ENCODE measurements at regions not wholly inside any gene's neighbourhood (a gene's known extent, or its start where the extent isn't known, plus 50 kb on each side); places are given as distances from the start of the nearest gene placed in this dataset.

- DNase-seq = no peak
Observed at GRCh38 chr13:110097013-110097412, 209.9 kb downstream of the COL4A1 start.

DNA sequence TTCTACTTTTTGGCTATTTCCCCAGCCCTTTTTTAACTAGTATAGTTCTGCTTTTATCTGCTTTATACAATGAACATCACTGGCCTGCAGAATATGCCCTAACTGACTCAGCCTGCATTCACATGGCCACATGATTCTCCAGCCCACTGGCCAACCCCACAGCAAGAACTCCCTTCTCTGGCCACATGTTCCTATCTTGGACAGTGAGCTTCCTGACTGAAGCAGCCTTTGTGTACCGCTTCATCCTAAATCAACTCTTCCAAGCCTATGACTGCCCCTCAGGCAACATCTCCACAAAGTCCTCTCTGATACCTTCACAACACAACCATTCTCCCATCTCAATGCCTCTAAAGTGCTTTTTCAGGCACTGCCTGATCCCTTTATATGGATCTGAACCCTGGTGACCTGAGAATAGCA is 214.1 kb downstream of the COL4A1 start:
- DNase-seq = no peak

- DNase-seq = no peak
Observed at GRCh38 chr13:110089815-110090214, 217.1 kb downstream of the COL4A1 start.

- DNase-seq = no peak
Observed at GRCh38 chr13:110089100-110089499, 217.9 kb downstream of the COL4A1 start.

- no peak for DNase-seq
Observed at GRCh38 chr13:110073982-110074381, 233.0 kb downstream of the COL4A1 start.

- DNase-seq = no peak
Observed at GRCh38 chr13:110070511-110071120, 236.3 kb downstream of the COL4A1 start.

GRCh38 chr13:110070046-110070445 is 236.9 kb downstream of the COL4A1 start:
- DNase-seq = no peak

DNA sequence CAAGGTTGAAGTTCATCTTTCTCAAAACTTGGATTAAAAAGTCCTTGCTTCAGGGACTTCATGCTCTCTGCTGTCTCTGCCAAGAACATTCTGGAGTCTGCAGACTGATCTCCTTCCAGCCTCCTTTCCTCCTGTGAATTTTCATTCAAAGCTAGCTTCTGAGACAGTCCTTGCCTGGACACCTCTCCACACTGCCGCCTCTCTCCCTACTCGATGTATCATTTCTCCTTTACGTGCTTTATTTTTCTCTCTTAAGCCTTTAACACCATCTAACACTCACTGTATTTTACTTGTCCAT is 238.8 kb downstream of the COL4A1 start:
- no peak for DNase-seq

DNA sequence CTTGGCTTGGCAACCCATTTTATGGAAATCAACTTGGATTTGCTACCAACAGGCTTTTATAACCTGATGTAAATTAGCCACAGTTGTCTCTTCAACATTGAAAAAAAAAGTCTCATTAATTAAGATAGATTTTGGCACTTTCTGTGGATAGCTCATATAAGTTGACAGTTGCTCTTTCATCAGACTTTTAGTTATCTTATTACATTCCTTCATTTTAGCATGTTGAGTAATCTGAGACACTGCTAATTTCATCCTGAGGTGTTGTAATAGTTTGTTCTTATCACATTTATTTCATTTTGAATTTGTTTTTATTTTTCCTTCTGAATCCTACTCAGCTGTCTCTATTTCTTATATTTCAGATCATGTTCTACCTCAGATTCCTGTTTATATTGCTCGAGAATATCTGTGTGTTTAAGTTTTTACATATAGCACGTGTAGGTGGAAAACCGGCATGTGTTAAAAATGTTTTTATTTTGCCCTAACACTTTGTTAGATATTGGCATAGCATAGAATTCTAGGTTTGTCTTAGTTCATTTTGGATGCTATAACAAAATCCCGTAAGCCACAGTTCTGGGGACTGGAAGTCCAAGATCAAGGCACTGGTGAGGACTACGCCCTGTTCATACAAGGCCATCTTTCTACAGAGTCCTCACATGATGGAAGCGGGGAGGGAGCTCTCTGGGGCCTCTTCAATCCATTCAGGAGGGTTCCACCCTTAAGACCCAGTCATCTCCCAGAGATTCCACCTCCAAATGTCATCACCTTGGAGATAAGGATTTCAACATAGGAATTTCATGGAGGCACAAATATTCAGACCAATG is 239.4 kb downstream of the COL4A1 start:
- DNase-seq = no peak

DNA sequence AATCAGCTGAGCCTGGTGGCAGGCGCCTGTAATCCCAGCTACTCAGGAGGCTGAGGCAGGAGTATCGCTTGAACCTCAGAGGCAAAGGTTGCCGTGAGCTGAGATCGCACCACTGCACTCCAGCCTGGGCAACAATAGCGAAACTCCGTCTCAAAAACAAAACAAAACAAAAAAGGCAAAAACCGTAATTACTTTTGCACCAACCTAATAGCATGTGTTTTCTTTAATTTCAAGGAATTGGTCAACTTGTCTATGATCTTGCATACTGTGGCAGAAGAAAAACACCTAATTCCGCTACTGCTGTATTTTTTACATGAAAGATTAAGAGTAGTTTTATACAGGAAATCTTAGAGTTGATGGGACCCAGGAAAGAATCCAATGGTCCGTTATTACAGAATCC is 241.2 kb downstream of the COL4A1 start:
- no peak for DNase-seq

- no peak for DNase-seq
Observed at GRCh38 chr13:110063490-110064421, 243.2 kb downstream of the COL4A1 start.

DNA sequence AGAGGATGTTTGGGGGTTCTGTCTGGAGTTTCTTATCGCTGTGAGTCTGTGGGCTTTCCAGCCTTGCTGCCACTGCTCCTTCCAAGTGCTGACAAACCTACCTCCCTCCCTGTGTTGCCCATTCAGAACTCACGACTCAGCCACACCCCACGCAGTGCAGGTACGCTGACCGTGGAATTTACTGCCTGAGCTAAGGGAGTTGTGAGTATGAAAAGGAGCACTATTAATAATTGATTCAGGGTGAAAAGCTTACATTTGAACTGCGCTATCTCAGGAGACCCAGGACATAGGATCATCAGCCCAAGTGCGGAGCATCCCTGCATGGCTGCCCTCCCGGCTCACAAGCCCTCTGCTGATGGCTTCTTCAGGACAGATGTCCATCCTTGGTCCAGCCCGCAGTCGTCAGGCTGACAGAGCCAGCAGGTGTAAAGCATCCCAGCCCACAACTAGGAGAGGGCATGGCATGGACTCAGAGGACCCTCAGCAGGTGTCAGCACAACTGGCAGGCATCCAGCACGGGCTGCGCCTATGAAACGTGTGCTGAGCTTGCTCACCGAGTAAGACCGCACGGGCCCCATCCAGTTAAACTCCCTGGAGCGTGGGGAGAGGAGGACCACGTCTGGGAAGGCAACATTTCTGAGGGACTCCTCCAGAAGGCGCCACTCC is 244.0 kb downstream of the COL4A1 start:
- DNase-seq = no peak

- DNase-seq = no peak
Observed at GRCh38 chr13:110062077-110062776, 244.7 kb downstream of the COL4A1 start.

- DNase-seq = no peak
Observed at GRCh38 chr13:110061270-110061669, 245.7 kb downstream of the COL4A1 start.

GRCh38 chr13:110057052-110057451 is 249.9 kb downstream of the COL4A1 start:
- DNase-seq = no peak

DNA sequence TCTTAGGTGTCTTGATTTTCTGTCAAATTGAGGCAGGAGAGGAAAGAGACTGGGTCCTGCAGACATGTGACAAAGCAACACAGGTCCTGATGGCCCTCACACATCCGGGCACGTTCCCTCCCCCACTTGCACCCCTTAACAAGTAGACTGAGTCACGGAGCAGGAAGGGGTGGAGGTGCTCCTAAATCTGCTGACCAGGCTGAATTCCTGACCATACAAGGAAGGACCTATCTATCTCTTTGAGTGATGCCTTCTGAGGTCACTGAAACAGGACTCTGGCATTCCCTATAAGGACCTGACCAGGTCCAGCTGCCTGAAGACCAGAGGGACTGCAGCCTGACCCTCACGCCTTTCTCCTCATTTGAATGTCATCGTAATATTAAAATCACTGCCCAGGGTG is 250.3 kb downstream of the COL4A1 start:
- DNase-seq = no peak

DNA sequence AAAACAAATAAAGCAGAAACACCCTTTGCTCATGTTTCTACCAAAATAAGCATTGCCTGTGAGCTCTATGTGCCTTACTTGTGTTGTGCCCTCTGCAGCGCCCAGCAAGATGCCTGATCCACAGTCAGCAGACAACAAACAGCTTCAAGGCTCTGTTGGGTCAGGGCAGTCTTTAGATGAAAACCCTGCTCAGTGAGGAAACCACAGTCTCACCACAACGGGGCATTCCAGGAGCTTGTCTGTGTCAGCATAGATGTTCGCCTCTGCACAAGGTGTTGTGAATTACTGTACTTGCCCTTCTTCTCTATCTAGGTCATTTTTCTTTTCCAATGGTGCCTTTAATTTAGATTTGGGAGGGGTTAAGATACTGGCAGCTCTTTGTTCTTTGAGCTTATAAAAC is 251.9 kb downstream of the COL4A1 start:
- no peak for DNase-seq

DNA sequence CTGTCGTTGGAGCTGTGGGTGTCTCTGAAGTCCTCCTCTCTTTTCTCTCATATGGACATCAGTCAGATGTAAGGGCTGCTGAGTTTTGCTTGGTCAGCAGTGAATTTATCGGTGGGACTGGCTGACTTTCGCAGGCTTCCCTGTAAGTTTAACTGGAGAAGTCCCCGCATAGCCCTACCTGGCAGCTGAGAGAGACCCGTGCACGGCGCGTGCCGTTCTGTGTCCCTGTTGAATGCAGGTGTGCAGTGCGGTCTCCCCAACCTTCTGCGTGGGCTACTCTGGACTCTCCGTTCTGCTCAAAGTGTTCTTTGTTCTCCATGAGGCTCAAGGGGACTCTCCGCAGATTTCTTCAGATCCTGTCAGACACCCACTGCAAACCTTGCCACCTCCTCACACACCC is 252.9 kb downstream of the COL4A1 start:
- DNase-seq = no peak

DNA sequence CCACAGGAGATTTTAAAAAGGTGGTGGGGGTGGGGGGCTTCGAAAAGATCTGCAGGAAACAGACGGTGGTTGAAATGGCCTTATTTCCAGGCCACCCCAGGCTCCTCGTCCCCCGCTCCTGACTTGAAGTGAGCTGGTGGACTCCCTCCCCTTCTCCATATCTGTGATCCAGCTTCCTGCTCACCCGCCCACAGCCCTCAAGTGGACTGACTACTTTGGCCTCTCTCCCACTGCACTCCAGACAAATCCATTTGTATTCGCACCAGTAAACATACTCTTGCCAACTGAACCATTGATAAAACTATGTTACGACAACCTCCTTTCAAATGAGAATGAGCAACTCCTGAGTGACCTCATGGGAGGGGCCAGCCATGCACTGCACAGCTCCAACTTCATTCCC is 259.5 kb downstream of the COL4A1 start:
- peak; percentile 98 for DNase-seq

DNA sequence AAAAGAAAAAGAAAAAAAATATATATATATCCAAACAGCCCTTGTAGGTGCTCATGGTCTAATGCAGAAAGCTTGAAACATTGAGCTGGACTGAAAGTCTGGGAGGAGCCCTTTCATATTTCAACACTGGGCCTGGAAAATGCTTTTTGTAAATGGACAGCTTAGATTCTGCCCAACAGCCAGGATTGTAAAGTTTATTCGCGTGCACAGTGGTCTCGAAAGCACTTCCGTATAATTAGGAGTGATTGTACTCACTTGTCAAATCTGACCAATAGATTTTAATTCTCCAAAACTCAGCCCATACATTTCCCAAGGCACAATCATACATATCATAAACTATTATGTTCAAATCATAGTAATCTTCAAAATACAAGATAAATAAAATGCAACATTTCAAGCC is 260.1 kb downstream of the COL4A1 start:
- DNase-seq = no peak

- DNase-seq = no peak
Observed at GRCh38 chr13:110045919-110046318, 259.5 kb upstream of the IRS2 start.

- DNase-seq = no peak
Observed at GRCh38 chr13:110045202-110045601, 258.8 kb upstream of the IRS2 start.

Measured in DMS153 (cell line).